Astrocyte (in vitro differentiated cells and primary cell): ENCODE measurements at regions not wholly inside any gene's neighbourhood (a gene's known extent, or its start where the extent isn't known, plus 50 kb on each side); places are given as distances from the start of the nearest gene placed in this dataset.
A peak's percentile ranks its signal among the peaks of the same experiment; 100 is the strongest.

ENCODE experiments used
- DNase-seq: peaks from one replicate; pipeline ENCODE4 v3.0.0-alpha.2; 2010; ENCODE audit warnings: low read depth
- FAIRE-seq: peaks from 2 replicates; lab custom pipeline; 2011; peaks lifted over from hg19 to GRCh38; lab: Jason Lieb, UNC
- H2AFZ ChIP-seq: 2 replicates; pipeline ENCODE4 v1.6.0; 2012; ENCODE audit warnings: low read depth, low read length, inconsistent platforms
- H3K27ac ChIP-seq: 2 replicates; pipeline ENCODE4 v1.5.1; 2011; ENCODE audit warnings: low read depth, low read length, inconsistent platforms
- H3K27me3 ChIP-seq: 2 replicates; pipeline ENCODE4 v1.6.0; 2011; ENCODE audit warnings: low read length, inconsistent platforms; ENCODE audit not compliant: insufficient read depth
- H3K36me3 ChIP-seq: 2 replicates; pipeline ENCODE4 v1.5.1; 2011; ENCODE audit warnings: low read length, inconsistent platforms; ENCODE audit not compliant: insufficient read depth
- H3K4me1 ChIP-seq: 2 replicates; pipeline ENCODE4 v1.5.1; 2011; ENCODE audit warnings: low read length, inconsistent platforms; ENCODE audit not compliant: insufficient read depth
- H3K4me2 ChIP-seq: 2 replicates; pipeline ENCODE4 v1.6.0; 2012; ENCODE audit warnings: low read length, inconsistent platforms
- H3K4me3 ChIP-seq: 2 replicates; pipeline ENCODE4 v1.5.1; 2011; ENCODE audit warnings: low read depth, mild to moderate bottlenecking, low read length, inconsistent platforms; ENCODE audit not compliant: insufficient read depth
- H3K79me2 ChIP-seq: 2 replicates; pipeline ENCODE4 v1.6.0; 2012; ENCODE audit warnings: mild to moderate bottlenecking, low read length, inconsistent platforms; ENCODE audit not compliant: insufficient read depth
- H3K9ac ChIP-seq: 2 replicates; pipeline ENCODE4 v1.6.0; 2012; ENCODE audit warnings: mild to moderate bottlenecking, low read length, inconsistent platforms
- H3K9me3 ChIP-seq: 2 replicates; pipeline ENCODE4 v1.5.1; 2012; ENCODE audit warnings: low read depth, mild to moderate bottlenecking, low read length, inconsistent platforms; ENCODE audit not compliant: insufficient read depth
- H4K20me1 ChIP-seq: 2 replicates; pipeline ENCODE4 v1.6.0; 2012; ENCODE audit warnings: low read length, inconsistent platforms; ENCODE audit not compliant: insufficient read depth
- H3K27ac Mint-ChIP-seq: one replicate; pipeline ENCODE4 v1.8.0; 2021; ENCODE audit warnings: mild to moderate bottlenecking, mixed read lengths; ENCODE audit not compliant: unreplicated experiment
- H3K27me3 Mint-ChIP-seq: one replicate; pipeline ENCODE4 v1.8.0; 2021; ENCODE audit warnings: low read depth, mixed read lengths; ENCODE audit not compliant: unreplicated experiment
- H3K36me3 Mint-ChIP-seq: one replicate; pipeline ENCODE4 v1.8.0; 2021; ENCODE audit warnings: low read depth, mixed read lengths; ENCODE audit not compliant: unreplicated experiment
- H3K4me1 Mint-ChIP-seq: one replicate; pipeline ENCODE4 v1.8.0; 2021; ENCODE audit warnings: low read depth, mixed read lengths; ENCODE audit not compliant: unreplicated experiment
- H3K4me3 Mint-ChIP-seq: one replicate; pipeline ENCODE4 v1.8.0; 2021; ENCODE audit warnings: mild to moderate bottlenecking, moderate library complexity, mixed read lengths; ENCODE audit not compliant: unreplicated experiment
- H3K9me3 Mint-ChIP-seq: one replicate; pipeline ENCODE4 v1.8.0; 2021; ENCODE audit warnings: mild to moderate bottlenecking, mixed read lengths; ENCODE audit not compliant: unreplicated experiment
- EZH2 ChIP-seq: IDR thresholded peaks from 2 replicates; pipeline ENCODE4 v1.6.1; 2012; ENCODE audit warnings: mild to moderate bottlenecking, low read length, inconsistent platforms; ENCODE audit not compliant: insufficient read depth
- TF ChIP-seq, protein P1 (sequence below): IDR thresholded peaks from 2 replicates; pipeline ENCODE4 v1.5.1; 2011; ENCODE audit warnings: low read depth, mild to moderate bottlenecking, inconsistent platforms, low read length, moderate library complexity; ENCODE audit not compliant: insufficient read depth

DNA sequence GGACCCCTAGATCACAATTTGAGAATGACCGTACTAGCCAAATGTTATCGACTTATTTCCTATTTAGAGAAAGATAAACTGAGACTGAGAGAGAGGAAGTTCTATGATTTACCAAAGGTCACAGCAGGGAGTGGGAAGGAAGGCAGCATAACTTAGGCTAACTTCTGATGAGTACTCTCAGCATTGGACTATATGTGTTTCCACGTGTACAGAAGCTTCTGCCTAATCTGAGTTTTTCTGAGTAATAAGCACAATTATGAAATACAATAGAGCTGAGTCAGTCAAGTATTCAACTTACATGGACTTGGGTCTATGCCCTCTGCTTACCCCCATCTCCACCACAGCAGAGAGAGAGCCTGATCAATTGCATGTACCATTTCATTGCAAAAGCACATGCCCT, 88.1 kb upstream of the HIVEP3 start:
- H3K36me3 ChIP-seq = no peaks in the 10 kb centered on the region
- H3K9ac ChIP-seq = no peak overlapping the region
- TF ChIP-seq, protein P1, sequence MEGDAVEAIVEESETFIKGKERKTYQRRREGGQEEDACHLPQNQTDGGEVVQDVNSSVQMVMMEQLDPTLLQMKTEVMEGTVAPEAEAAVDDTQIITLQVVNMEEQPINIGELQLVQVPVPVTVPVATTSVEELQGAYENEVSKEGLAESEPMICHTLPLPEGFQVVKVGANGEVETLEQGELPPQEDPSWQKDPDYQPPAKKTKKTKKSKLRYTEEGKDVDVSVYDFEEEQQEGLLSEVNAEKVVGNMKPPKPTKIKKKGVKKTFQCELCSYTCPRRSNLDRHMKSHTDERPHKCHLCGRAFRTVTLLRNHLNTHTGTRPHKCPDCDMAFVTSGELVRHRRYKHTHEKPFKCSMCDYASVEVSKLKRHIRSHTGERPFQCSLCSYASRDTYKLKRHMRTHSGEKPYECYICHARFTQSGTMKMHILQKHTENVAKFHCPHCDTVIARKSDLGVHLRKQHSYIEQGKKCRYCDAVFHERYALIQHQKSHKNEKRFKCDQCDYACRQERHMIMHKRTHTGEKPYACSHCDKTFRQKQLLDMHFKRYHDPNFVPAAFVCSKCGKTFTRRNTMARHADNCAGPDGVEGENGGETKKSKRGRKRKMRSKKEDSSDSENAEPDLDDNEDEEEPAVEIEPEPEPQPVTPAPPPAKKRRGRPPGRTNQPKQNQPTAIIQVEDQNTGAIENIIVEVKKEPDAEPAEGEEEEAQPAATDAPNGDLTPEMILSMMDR = no peak
- no peak for TF ChIP-seq EZH2
- no peak overlapping the region for H3K4me3 Mint-ChIP-seq
- H3K36me3 Mint-ChIP-seq = no peaks in the 10 kb centered on the region
- no peaks in the 10 kb centered on the region for H3K4me1 ChIP-seq
- no peak overlapping the region for H3K4me3 ChIP-seq
- no peak overlapping the region for H3K4me2 ChIP-seq
- H3K4me1 Mint-ChIP-seq = no peaks in the 10 kb centered on the region
- H3K79me2 ChIP-seq = peaks cover 2% of the 10 kb centered on the region
- no peak overlapping the region for H3K27ac ChIP-seq
- no peak overlapping the region for H3K27ac Mint-ChIP-seq
- H3K9me3 Mint-ChIP-seq = no peaks in the 10 kb centered on the region
- no peaks in the 10 kb centered on the region for H3K27me3 ChIP-seq
- DNase-seq = peak; percentile 27
- H4K20me1 ChIP-seq = peaks cover 20% of the 10 kb centered on the region
- H3K27me3 Mint-ChIP-seq = peaks cover 21% of the 10 kb centered on the region
- FAIRE-seq = peak; percentile 43
- no peaks in the 10 kb centered on the region for H3K9me3 ChIP-seq
- H2AFZ ChIP-seq = no peak overlapping the region

DNA sequence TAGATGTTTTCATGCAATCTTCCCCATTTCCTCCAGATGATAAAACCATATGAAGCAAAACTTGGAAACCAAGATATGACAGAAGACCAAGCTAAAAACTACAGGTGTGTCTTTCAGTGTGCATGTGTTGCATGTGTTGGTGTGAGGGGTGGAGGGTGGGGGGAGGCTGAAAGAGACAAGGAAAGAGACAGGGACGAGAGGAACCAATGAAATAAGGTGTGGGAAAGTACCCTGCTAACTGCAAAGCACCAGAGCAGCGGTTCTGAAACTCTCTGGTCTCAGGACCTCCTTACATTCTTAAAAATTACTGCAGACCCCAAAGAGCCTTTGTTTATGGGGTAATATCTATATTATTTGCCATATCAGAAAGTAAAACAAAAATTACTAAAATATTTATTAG, 87.4 kb upstream of the HIVEP3 start:
- no peaks in the 10 kb centered on the region for H3K9me3 Mint-ChIP-seq
- Histone ChIP-seq H3K36me3 (no peaks in the 10 kb centered on the region), H2AFZ (no peak overlapping the region), H3K9ac (no peak overlapping the region), H3K4me1 (no peaks in the 10 kb centered on the region), H3K79me2 (peaks cover 7% of the 10 kb centered on the region), H3K27me3 (no peaks in the 10 kb centered on the region), H4K20me1 (peaks cover 20% of the 10 kb centered on the region), H3K4me3 (no peak overlapping the region), H3K4me2 (no peak overlapping the region), H3K27ac (no peak overlapping the region), H3K9me3 (no peaks in the 10 kb centered on the region)
- no peaks in the 10 kb centered on the region for H3K36me3 Mint-ChIP-seq
- TF ChIP-seq, protein P1 = no peak
- TF ChIP-seq EZH2 = no peak
- FAIRE-seq (no peak), DNase-seq (no peak)
- H3K27ac Mint-ChIP-seq = no peak overlapping the region
- H3K27me3 Mint-ChIP-seq = peaks cover 19% of the 10 kb centered on the region
- no peak overlapping the region for H3K4me3 Mint-ChIP-seq
- no peaks in the 10 kb centered on the region for H3K4me1 Mint-ChIP-seq

DNA sequence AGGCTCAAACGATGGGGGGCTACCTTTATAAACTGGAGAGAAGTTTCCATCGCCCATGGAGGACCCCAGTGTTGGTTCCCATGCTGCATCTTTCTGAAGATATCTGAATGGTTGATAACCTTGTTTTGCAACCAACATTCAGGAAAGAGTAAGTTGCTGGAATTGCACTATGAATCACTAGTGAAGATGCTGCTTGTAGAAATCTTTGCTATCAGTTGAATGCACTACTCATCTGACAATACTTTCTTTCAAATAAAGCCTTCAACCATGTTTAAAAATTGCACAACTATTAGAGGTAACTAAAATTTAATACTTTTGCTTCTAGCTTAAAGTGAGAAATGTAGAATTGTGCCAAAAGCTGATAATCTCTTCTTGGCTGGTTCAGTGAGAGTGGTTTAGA, 86.8 kb upstream of the HIVEP3 start:
- no peaks in the 10 kb centered on the region for H3K4me1 Mint-ChIP-seq

More for the DNA sequence above, 86.8 kb upstream of the HIVEP3 start:
- H3K36me3 Mint-ChIP-seq = no peaks in the 10 kb centered on the region
- Histone ChIP-seq H3K4me1 (no peaks in the 10 kb centered on the region), H4K20me1 (peaks cover 20% of the 10 kb centered on the region), H3K9me3 (no peaks in the 10 kb centered on the region), H3K27me3 (no peaks in the 10 kb centered on the region), H3K4me2 (no peak overlapping the region), H2AFZ (no peak overlapping the region), H3K4me3 (no peak overlapping the region), H3K9ac (no peak overlapping the region), H3K27ac (no peak overlapping the region), H3K79me2 (peaks cover 8% of the 10 kb centered on the region), H3K36me3 (no peaks in the 10 kb centered on the region)
- DNase-seq (no peak), FAIRE-seq (no peak)
- TF ChIP-seq EZH2 = no peak
- TF ChIP-seq, protein P1 = no peak
- no peak overlapping the region for H3K4me3 Mint-ChIP-seq
- peaks cover 14% of the 10 kb centered on the region for H3K27me3 Mint-ChIP-seq
- no peaks in the 10 kb centered on the region for H3K9me3 Mint-ChIP-seq
- no peak overlapping the region for H3K27ac Mint-ChIP-seq
